Mesodermal cell (in vitro differentiated cells): ENCODE measurements at regions not wholly inside any gene's neighbourhood (a gene's known extent, or its start where the extent isn't known, plus 50 kb on each side); places are given as distances from the start of the nearest gene placed in this dataset.

Source experiments
- H3K27ac ChIP-seq: 2 replicates; pipeline ENCODE4 v1.7.0; 2013; ENCODE audit warnings: mild to moderate bottlenecking, low read depth, low read length, moderate library complexity; ENCODE audit not compliant: severe bottlenecking
- H3K36me3 ChIP-seq: 2 replicates; pipeline ENCODE4 v1.7.1; 2013; ENCODE audit warnings: mild to moderate bottlenecking, low read length, moderate library complexity; ENCODE audit not compliant: control insufficient read depth, insufficient read depth
- H3K4me1 ChIP-seq: one replicate; pipeline ENCODE4 v1.7.1; 2013; ENCODE audit warnings: mild to moderate bottlenecking, low read length; ENCODE audit not compliant: insufficient read depth, control insufficient read depth, poor library complexity, severe bottlenecking
- H3K4me3 ChIP-seq: 2 replicates; pipeline ENCODE4 v1.7.0; 2013; ENCODE audit warnings: low read length, control low read depth, mild to moderate bottlenecking; ENCODE audit not compliant: insufficient read depth, poor library complexity, severe bottlenecking; ENCODE audit errors: extremely low read depth
- H3K9me3 ChIP-seq: 2 replicates; pipeline ENCODE4 v1.7.1; 2013; ENCODE audit warnings: mild to moderate bottlenecking, low read length, moderate library complexity; ENCODE audit not compliant: control insufficient read depth
- WGBS, 2 experiments: methylation state at CpG; one replicate each; pipeline ENCODE4 v1.1.5; 2013; ENCODE audit warnings: missing lambda C conversion rate in 2 of 2; ENCODE audit not compliant: insufficient coverage in 2 of 2; 5-methylcytosine and 5-hydroxymethylcytosine counted together

GRCh38 chr10:129382401-129382800 lies 84.6 kb upstream of the MGMT start:
- no peaks in the 10 kb centered on the region for H3K4me1 ChIP-seq
- no peak overlapping the region for H3K27ac ChIP-seq
- WGBS, 2 experiments = 79 to 85% methylated on average over 6 of the region's 6 CpGs
- no peaks in the 10 kb centered on the region for H3K9me3 ChIP-seq
- no peaks in the 10 kb centered on the region for H3K36me3 ChIP-seq
- H3K4me3 ChIP-seq = no peak overlapping the region

GRCh38 chr10:129383651-129384050 lies 83.4 kb upstream of the MGMT start:
- WGBS, 2 experiments = 68 to 100% methylated on average over 2 of the region's 3 CpGs
- H3K4me1 ChIP-seq = no peaks in the 10 kb centered on the region
- no peak overlapping the region for H3K27ac ChIP-seq
- H3K36me3 ChIP-seq = no peaks in the 10 kb centered on the region
- no peak overlapping the region for H3K4me3 ChIP-seq
- no peaks in the 10 kb centered on the region for H3K9me3 ChIP-seq

- Histone ChIP-seq H3K36me3 (no peaks in the 10 kb centered on the region), H3K27ac (no peak overlapping the region), H3K4me3 (no peak overlapping the region), H3K4me1 (no peaks in the 10 kb centered on the region), H3K9me3 (no peaks in the 10 kb centered on the region)
- WGBS, 2 experiments = 43 to 59% methylated on average over 3 of the region's 4 CpGs
Measured at GRCh38 chr10:129385600-129385999, 81.4 kb upstream of the MGMT start.

- H3K4me1 ChIP-seq = no peaks in the 10 kb centered on the region
- no peaks in the 10 kb centered on the region for H3K9me3 ChIP-seq
- WGBS, 2 experiments = 82 to 87% methylated on average over 3 to 4 of the region's 6 CpGs
- H3K36me3 ChIP-seq = no peaks in the 10 kb centered on the region
- no peak overlapping the region for H3K4me3 ChIP-seq
- no peak overlapping the region for H3K27ac ChIP-seq
Measured at GRCh38 chr10:129386415-129387257, 80.4 kb upstream of the MGMT start.

GRCh38 chr10:129387258-129387525 lies 79.8 kb upstream of the MGMT start:
- H3K9me3 ChIP-seq = no peaks in the 10 kb centered on the region
- H3K4me3 ChIP-seq = no peak overlapping the region
- no peak overlapping the region for H3K27ac ChIP-seq
- no peaks in the 10 kb centered on the region for H3K36me3 ChIP-seq
- no peaks in the 10 kb centered on the region for H3K4me1 ChIP-seq
- 82 to 93% methylated on average over 4 to 5 of the region's 5 CpGs for WGBS, 2 experiments

GRCh38 chr10:129388435-129388834 lies 78.6 kb upstream of the MGMT start:
- Histone ChIP-seq H3K9me3 (no peaks in the 10 kb centered on the region), H3K36me3 (no peaks in the 10 kb centered on the region), H3K4me1 (no peaks in the 10 kb centered on the region), H3K4me3 (no peak overlapping the region), H3K27ac (no peak overlapping the region)
- 85 to 100% methylated on average over 5 of the region's 7 CpGs for WGBS, 2 experiments

GRCh38 chr10:129389194-129389593 lies 77.8 kb upstream of the MGMT start:
- no peaks in the 10 kb centered on the region for H3K9me3 ChIP-seq
- H3K4me1 ChIP-seq = no peaks in the 10 kb centered on the region
- H3K4me3 ChIP-seq = no peak overlapping the region
- WGBS, 2 experiments = 88 to 92% methylated on average over 3 to 6 of the region's 6 CpGs
- H3K27ac ChIP-seq = no peak overlapping the region
- no peaks in the 10 kb centered on the region for H3K36me3 ChIP-seq

- Histone ChIP-seq H3K27ac (no peak overlapping the region), H3K9me3 (no peaks in the 10 kb centered on the region), H3K36me3 (no peaks in the 10 kb centered on the region), H3K4me3 (no peak overlapping the region), H3K4me1 (no peaks in the 10 kb centered on the region)
- no CpG with 5 or more reads among the region's 1 CpG for WGBS, 2 experiments
Measured at GRCh38 chr10:129390147-129390546, 76.9 kb upstream of the MGMT start.

GRCh38 chr10:129390726-129391125 lies 76.3 kb upstream of the MGMT start:
- H3K36me3 ChIP-seq = no peaks in the 10 kb centered on the region
- no peaks in the 10 kb centered on the region for H3K4me1 ChIP-seq
- 92% methylated on average over 8 of the region's 8 CpGs; no CpG with 5 or more reads in 1 of the 2 experiments for WGBS, 2 experiments
- no peak overlapping the region for H3K4me3 ChIP-seq
- no peaks in the 10 kb centered on the region for H3K9me3 ChIP-seq
- no peak overlapping the region for H3K27ac ChIP-seq

GRCh38 chr10:129391464-129391863 lies 75.6 kb upstream of the MGMT start:
- no peaks in the 10 kb centered on the region for H3K4me1 ChIP-seq
- no peaks in the 10 kb centered on the region for H3K9me3 ChIP-seq
- no peak overlapping the region for H3K27ac ChIP-seq
- 93 to 97% methylated on average over 7 to 8 of the region's 8 CpGs for WGBS, 2 experiments
- no peaks in the 10 kb centered on the region for H3K36me3 ChIP-seq
- no peak overlapping the region for H3K4me3 ChIP-seq

- no peaks in the 10 kb centered on the region for H3K9me3 ChIP-seq
- 99 to 100% methylated on average over 3 to 9 of the region's 10 CpGs for WGBS, 2 experiments
- no peaks in the 10 kb centered on the region for H3K36me3 ChIP-seq
- no peak overlapping the region for H3K27ac ChIP-seq
- no peaks in the 10 kb centered on the region for H3K4me1 ChIP-seq
- no peak overlapping the region for H3K4me3 ChIP-seq
Measured at GRCh38 chr10:129392855-129393254, 74.2 kb upstream of the MGMT start.
